HuH-7 (cell line): ENCODE measurements at regions not wholly inside any gene's neighbourhood (a gene's known extent, or its start where the extent isn't known, plus 50 kb on each side); places are given as distances from the start of the nearest gene placed in this dataset.
"Not testable (repeated sequence)": the region's sequence is repeated elsewhere in the genome, so short reads cannot be mapped to it uniquely, and the experiment has no call there.

Experiments used
- DNase-seq: peaks from one replicate; pipeline ENCODE4 v3.0.0; 2011; ENCODE audit warnings: low spot score

DNA sequence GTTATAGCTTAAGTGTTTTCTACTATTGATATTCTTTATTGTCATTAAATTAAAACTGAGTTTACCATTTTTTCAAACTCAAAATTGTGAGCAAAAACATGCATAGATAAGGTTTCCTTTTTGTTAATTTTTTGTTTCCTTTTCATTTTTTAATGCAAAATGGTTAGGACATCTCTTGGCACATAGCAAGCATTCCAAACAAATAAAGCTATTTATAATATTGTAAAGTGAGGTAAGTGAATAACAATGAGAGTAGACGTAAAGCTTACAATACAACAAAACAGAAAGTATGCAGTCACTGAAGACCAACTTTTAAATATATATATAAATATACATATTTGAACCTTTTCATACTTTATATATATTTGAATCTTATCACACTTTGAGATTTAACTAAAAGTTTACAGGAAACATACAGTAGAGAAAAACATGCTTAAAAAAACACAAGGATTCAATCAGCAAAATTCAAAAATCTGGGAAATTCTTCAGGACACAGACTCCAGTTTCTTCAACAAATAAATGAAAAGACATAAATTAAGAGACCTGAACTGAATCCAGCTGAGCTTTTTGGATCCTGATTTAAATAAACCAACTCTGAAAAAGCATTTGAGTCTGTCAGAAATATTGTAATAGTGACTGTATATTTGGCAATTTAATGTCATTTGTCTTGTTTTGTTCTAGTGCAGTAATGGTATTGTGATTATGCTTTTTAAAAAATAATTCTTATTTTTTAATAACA, 67.5 kb upstream of the SAMSN1 start:
- no peak for DNase-seq

DNA sequence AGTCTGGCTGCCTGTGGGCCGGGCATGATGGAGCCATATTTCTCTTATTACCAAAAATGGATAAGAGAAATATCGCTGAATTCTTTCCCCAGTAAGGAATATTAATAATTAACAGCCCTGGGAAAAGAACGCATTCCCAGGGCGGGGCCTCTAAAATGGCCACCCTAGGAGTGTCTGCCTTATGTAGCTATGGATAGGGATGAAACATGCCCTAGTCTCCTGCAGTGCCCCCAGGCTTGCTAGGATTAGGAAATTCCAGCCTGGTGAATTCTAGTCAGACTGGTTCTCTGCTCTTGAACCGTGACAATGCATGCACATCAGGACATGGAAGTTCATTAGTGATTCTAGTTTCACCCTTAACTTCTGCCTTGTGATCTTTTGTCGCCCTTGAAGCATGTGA, 64.0 kb upstream of the SAMSN1 start:
- DNase-seq: not testable (repeated sequence)

DNA sequence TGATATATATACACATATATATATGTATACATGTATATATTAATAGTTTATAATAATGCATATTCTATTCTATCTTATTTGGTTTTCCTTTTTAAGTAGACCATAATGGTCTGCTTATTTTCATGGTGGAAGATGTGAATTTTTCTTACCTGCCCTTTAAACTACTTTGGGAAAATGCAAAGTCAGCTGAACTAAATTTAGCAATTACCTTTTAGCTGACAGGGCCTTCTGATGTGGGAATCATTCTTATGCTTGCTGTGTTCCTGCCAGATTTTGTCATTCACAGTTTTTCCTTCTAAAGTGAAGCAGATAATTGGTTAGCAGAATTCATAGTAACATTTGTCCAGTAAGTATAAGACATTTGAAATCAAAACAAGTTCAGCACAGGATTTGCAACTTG, 63.2 kb upstream of the SAMSN1 start:
- DNase-seq: no peak

DNA sequence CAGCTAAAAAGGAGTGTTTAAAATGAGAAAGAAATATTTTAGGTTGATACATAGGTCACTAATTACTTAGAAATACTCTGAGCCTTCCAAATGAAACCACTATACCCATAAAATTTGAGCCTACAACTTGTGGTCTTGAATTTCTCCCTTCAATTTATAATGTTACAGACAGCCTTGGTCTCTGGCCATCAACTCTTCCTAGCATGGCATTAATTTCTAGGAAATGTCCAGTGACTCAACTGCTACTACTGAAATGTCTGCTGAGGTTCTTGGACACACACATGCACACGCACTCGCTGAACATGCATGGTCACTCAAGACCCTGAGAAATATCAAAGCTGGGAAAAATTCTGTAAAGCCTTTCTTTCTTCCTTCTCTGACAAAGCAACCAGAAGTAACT, 61.1 kb upstream of the SAMSN1 start:
- DNase-seq: no peak

DNA sequence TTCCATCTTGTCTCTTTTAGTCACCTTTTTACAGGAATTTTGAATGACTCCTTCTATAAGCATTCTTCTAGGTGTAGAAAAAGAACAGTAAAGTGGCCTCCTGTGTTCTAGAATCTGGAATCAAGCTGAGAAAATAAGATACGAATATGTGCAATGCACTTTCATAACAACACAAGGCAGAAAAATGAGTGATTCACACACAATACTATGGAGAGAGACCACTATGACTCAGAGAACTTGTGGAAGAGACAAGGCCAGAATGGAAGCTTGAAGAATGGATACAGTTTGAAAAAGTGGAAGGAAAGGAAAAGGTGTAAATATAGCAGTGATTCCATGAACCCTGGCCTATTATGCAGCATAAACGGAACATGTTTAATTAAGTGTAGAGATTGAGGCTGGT, 57.1 kb upstream of the SAMSN1 start:
- no peak for DNase-seq

DNA sequence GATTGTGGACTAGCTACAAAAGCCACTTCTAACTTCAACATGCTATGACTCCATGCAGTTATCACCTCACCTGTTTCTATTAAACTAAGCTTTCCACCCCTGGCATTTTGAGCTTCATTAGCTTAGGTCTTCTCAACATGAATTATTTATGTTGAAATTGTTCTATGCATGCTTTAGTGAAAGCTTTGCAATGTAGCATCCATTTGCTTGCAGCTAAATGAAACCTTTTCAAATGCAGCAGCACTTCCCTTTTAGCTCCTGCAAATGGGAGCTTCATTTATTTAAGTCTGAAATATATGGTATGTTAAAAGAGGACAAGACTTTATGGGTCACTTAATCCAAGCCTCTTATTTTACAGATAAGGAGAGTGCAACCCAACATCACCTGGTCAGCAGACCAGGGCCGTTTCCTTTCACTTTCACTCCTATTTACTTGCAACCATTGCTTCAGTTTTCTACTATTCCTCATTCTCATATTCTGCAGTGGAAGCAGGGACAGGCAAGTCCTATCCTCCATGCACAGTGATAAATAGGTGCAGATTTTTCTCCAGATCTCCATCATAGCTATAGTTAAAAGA, 56.4 kb upstream of the SAMSN1 start:
- no peak for DNase-seq

DNA sequence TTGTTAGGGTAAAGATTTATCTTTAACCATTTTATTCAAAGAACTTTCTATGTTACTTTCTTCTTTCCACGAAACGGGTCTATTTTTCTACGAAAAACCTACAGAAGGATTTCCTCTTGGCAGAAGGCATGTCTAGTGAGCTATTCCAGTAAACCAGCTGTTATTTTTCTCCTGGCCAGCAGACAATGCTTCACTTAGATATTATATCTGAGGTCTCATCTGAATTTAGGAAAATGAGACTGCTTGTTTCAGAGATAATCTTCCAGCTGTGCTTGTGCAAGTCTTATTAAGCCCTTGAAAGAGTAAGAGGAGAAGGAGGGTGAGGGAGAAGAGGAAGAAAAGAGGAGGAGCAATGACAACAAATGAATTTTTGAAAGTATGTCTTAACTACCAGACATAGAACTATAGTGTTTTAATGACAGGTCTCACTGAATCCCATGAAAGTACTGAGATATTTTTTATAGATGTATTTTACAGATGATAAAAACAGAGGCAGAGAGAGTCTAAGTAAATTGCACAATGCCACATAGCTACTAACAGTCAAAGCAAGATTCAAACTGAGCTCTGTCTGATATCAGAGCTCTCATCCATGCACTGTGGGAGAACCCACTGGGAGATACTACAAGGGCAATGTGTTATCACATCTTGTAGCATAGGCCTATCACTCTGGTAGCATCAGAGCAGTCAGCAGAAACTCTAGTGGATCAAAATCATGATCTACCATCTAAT, 54.6 kb upstream of the SAMSN1 start:
- DNase-seq: no peak

DNA sequence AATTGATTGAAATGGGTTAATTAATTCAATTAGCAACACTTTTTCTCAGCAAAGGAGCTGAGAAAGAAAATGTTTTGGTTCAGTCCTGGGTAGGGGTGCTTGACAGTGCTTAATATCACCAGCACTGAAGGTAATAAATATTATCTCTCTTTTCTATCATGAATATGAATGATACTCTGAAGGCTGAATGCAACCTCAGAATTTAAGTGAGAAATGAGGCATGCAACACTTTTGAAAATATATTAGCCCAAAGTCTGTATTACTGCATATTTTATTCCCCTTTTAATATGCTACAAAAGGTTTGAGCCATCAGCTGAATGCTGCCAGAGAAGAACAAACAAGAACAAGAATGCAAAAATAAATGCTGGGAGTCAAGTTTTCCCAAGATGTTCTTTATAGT, 52.0 kb upstream of the SAMSN1 start:
- DNase-seq: no peak
